ENCODE measurements at regions not wholly inside any gene's neighbourhood (a gene's known extent, or its start where the extent isn't known, plus 50 kb on each side); places are given as distances from the start of the nearest gene placed in this dataset.

- DNase-seq, result no peak
Measured at GRCh38 chr2:35081001-35081621, 1274.5 kb upstream of the CRIM1 start.

GRCh38 chr2:35080231-35080910 lies 1275.2 kb upstream of the CRIM1 start:
- no peak for DNase-seq

- no peak for DNase-seq
Measured at GRCh38 chr2:35067420-35067819, 1288.2 kb upstream of the CRIM1 start.

- DNase-seq, result no peak
Measured at GRCh38 chr2:35063836-35064235, 1291.7 kb upstream of the CRIM1 start.

GRCh38 chr2:35035883-35036282 lies 1319.7 kb upstream of the CRIM1 start:
- DNase-seq, result no peak

- DNase-seq, result no peak
Measured at GRCh38 chr2:35033748-35034147, 1321.8 kb upstream of the CRIM1 start.

GRCh38 chr2:35023545-35023944 lies 1332.0 kb upstream of the CRIM1 start:
- no peak for DNase-seq

- DNase-seq, result no peak
Measured at GRCh38 chr2:35000453-35000852, 1355.1 kb upstream of the CRIM1 start.

- DNase-seq, result no peak
Measured at GRCh38 chr2:34998741-34999140, 1356.8 kb upstream of the CRIM1 start.

- DNase-seq, result no peak
Measured at GRCh38 chr2:34997779-34998178, 1357.8 kb upstream of the CRIM1 start.

- DNase-seq, result no peak
Measured at GRCh38 chr2:34995196-34995595, 1360.4 kb upstream of the CRIM1 start.

- no peak for DNase-seq
Measured at GRCh38 chr2:34991508-34992274, 1363.9 kb upstream of the CRIM1 start.

GRCh38 chr2:34985474-34985873 lies 1370.1 kb upstream of the CRIM1 start:
- DNase-seq, result no peak

GRCh38 chr2:34980689-34981088 lies 1374.9 kb upstream of the CRIM1 start:
- DNase-seq, result no peak

- DNase-seq, result no peak
Measured at GRCh38 chr2:34979148-34979547, 1376.4 kb upstream of the CRIM1 start.

- no peak for DNase-seq
Measured at GRCh38 chr2:34961822-34962221, 1362.7 kb upstream of the FAM98A start.

- no peak for DNase-seq
Measured at GRCh38 chr2:34954758-34955157, 1355.7 kb upstream of the FAM98A start.

GRCh38 chr2:34950797-34951196 lies 1351.7 kb upstream of the FAM98A start:
- DNase-seq, result no peak

- DNase-seq, result no peak
Measured at GRCh38 chr2:34949316-34949715, 1350.2 kb upstream of the FAM98A start.

- no peak for DNase-seq
Measured at GRCh38 chr2:34936089-34936488, 1337.0 kb upstream of the FAM98A start.

- no peak for DNase-seq
Measured at GRCh38 chr2:34912084-34912483, 1313.0 kb upstream of the FAM98A start.

- DNase-seq, result no peak
Measured at GRCh38 chr2:34909992-34910705, 1311.0 kb upstream of the FAM98A start.

GRCh38 chr2:34907812-34908211 lies 1308.7 kb upstream of the FAM98A start:
- DNase-seq, result no peak

- DNase-seq, result no peak
Measured at GRCh38 chr2:34901739-34902138, 1302.6 kb upstream of the FAM98A start.

All from NCI-H2029 treated with DMSO at 0.1 percent for 48 hours (cell line).